SIG-M5 treated with dmso at 0.1 percent for 504 hours (cell line): ENCODE measurements at regions not wholly inside any gene's neighbourhood (a gene's known extent, or its start where the extent isn't known, plus 50 kb on each side); places are given as distances from the start of the nearest gene placed in this dataset.
"Not testable (repeated sequence)": the region's sequence is repeated elsewhere in the genome, so short reads cannot be mapped to it uniquely, and the experiment has no call there.

Experiments used
- DNase-seq: peaks from one replicate; lab custom pipeline; 2025; ENCODE audit not compliant: unreplicated experiment; lab: John Stamatoyannopoulos, UW

- not testable (repeated sequence) for DNase-seq
Measured at GRCh38 chrX:95549552-95549951, 1135.1 kb upstream of the DIAPH2 start.

GRCh38 chrX:95585321-95585720, 1099.3 kb upstream of the DIAPH2 start:
- no peak for DNase-seq

- DNase-seq, result no peak
Measured at GRCh38 chrX:95612350-95612749, 1072.3 kb upstream of the DIAPH2 start.

- DNase-seq, result no peak
Measured at GRCh38 chrX:95622200-95622599, 1062.4 kb upstream of the DIAPH2 start.

- no peak for DNase-seq
Measured at GRCh38 chrX:95626748-95627147, 1057.9 kb upstream of the DIAPH2 start.

GRCh38 chrX:95628796-95629195, 1055.8 kb upstream of the DIAPH2 start:
- DNase-seq, result no peak

- no peak for DNase-seq
Measured at GRCh38 chrX:95629737-95630136, 1054.9 kb upstream of the DIAPH2 start.

- DNase-seq, result no peak
Measured at GRCh38 chrX:95640226-95640625, 1044.4 kb upstream of the DIAPH2 start.

DNA sequence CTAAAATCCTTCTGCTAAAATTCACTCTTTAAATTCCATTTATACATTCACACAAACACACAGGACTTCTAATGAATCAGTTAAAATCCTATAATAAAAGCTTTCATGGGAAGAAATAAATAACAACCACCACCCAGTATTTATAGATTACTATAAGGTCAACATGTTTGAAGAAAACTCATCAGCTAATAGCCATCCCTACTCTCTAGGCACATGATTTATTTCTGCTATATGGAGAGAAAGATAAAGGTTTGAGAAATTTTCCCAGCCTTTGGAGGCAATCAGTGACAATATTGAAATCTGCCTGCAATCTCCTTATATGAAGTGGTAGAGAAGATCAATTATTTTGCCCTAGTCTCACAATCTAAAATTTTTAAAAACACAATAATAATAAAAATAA, 1038.9 kb upstream of the DIAPH2 start:
- DNase-seq, result no peak

- no peak for DNase-seq
Measured at GRCh38 chrX:95662200-95662599, 1022.4 kb upstream of the DIAPH2 start.

DNA sequence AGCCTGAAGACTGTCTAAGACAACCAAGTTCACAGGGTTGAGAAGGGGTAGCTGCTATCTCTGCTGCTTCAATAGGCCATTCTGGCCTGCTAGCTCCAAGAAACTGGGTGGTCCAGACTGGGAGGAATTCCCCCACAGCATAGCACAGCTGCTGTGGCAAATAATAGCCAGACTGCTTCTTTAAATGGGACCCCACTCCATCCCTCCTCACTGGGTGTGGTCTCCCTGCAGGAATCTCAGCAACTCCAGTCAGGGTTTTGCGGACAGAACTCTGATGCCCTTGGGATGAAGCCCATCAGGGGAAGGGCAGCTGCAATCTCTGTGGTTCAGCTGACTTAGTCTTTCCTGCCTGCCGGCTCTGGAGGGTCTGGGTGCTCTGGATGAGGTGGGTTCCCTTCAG, 1018.6 kb upstream of the DIAPH2 start:
- no peak for DNase-seq

DNA sequence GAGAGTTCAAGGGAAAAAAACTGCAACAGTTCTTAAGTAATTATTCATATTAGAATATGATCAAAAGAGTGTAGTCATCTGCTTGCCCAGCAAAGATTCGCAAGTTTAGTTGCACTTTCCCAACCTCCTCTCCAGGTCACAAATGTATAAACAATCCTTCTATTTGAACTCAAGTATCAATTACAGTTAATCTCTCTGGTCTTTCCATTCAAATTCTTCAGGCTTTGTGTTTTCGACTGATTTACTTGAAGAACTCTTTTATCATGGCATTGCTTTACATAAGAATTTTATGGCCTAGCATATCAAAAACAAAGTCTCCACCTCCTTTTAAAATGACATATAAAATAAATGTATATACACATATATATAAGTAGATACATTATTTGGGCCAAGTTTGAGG, 1009.6 kb upstream of the DIAPH2 start:
- DNase-seq, result no peak

DNA sequence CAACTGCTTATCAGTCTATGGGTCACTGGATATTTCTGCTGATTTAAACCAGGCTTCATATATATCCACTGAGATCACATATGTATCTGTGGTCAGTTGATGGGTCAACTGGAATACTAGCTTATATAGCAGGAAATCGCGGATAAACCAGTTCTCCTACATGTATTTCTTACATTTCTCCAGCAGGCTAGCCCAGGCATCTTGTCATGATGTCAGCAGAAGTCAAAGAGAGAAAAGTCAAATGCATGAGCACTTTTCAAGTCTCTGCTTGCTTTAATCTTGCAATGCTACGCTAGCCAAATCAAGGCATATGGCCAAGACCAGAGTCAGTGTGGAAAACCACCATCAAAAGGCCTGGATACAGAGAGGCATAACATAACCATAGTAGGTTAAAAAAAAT, 1008.8 kb upstream of the DIAPH2 start:
- no peak for DNase-seq

DNA sequence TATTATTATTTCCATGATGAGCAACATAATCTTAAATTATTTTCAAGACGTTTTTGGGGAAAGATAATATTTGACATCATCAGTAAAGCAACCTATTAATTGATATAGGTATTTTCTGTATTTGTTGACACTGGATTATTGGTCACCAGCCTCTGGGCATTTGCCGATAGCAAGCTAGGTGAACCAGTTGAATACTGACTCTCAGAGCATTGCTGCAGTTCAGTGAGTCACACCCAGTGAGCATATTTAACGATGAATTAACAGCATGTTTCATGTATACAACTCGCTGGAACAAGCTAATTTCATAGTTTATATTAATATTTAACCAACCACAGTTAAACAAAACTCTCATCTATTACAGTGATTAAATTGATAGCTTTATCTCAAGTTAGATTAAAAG, 1006.0 kb upstream of the DIAPH2 start:
- DNase-seq, result no peak

- DNase-seq, result no peak
Measured at GRCh38 chrX:95693365-95693764, 991.3 kb upstream of the DIAPH2 start.

GRCh38 chrX:95703696-95704095, 980.9 kb upstream of the DIAPH2 start:
- DNase-seq, result no peak

DNA sequence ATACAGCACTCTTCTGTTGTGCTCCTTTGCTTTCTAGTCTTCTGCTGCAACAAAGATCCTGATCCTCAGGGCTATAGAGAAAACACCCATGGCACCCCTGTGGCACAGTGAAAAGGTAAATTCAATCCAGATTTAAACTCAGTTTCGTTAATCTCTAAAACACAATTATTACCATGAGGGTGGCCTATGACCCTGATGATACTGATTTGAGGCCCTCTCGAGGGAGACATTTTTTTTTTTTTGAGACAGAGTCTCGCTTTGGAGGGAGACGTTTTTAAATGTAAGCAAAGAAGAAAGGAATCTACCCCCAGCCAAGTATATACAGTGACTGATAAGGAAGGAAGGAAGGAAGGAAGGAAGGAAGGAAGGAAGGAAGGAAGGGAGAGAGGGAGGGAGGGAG, 967.8 kb upstream of the DIAPH2 start:
- no peak for DNase-seq

DNA sequence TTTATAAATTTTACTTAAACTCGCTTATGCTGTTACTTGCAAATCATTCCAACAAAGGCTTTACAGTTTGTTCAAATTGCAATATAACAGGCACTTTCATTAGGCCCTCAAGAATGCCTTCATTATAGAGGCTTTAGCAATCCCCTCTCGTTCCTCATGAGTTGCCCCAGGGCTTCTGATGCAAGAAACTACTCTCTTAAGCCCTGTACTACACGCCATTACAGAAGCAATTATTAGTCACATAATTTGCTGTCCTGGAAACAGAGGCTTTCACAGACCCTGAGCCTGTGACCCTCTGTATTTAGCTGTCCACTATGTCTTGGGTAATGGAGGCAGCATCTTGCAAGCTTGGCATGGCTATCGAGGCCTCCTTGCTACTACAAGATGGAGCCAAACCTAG, 965.9 kb upstream of the DIAPH2 start:
- DNase-seq, result no peak

- no peak for DNase-seq
Measured at GRCh38 chrX:95721011-95721410, 963.6 kb upstream of the DIAPH2 start.

- DNase-seq, result no peak
Measured at GRCh38 chrX:95728446-95728845, 956.2 kb upstream of the DIAPH2 start.

GRCh38 chrX:95729401-95729800, 955.2 kb upstream of the DIAPH2 start:
- no peak for DNase-seq

GRCh38 chrX:95733426-95733825, 951.2 kb upstream of the DIAPH2 start:
- no peak for DNase-seq

DNA sequence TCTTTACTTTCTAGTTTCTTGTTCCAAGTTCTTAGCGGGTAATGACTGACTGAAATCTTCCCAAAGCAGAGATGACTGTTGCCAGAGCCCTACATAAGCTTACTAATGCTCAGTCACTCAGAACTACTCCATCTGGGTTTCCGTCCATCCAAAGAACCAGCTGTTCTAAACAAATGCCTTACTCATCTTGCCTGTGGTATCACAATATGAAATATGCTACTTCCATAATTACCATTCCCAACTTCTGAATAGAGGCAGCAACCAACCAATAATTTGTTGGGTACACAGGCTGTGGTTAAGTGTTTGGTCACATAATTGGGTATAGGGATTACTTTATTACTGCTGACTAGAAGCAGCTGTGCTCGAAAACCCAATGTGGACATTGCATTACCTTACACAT, 930.2 kb upstream of the DIAPH2 start:
- DNase-seq, result no peak

DNA sequence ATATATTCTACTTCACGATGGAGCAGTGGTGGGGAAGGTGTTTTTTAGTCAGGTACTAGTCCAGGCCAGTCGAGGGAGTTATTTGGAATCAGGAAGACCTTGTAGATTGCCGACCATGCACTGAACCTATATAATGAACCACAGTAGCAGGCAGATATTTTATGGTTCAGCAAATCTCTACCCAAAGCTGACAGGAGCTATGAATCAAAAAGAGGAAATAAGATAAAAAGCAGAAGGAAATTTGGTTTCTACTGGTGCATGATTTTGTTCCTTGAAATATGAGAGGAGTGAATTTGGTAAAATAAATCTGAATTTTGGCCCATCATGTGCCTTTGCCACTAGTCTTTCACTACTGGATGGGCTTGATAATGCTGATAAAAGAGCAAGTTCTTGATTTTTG, 924.3 kb upstream of the DIAPH2 start:
- DNase-seq, result no peak
